HepG2 (cell line): ENCODE measurements at regions not wholly inside any gene's neighbourhood (a gene's known extent, or its start where the extent isn't known, plus 50 kb on each side); places are given as distances from the start of the nearest gene placed in this dataset.

Experiments
- ATAC-seq: fragments of 200-7000 bp; cut with Tn5 transposase; 3 replicates; pipeline ENCODE4 v1.9.1; 2020; ENCODE audit warnings: mild to moderate bottlenecking, moderate library complexity
- BruUV-seq: library from RNA; stranded (reverse); fragments of 400-500 nt; replicated peaks from 2 replicates; lab custom pipeline; 2021; lab: Mats Ljungman, UMichigan
- CTCF ChIA-PET: fragments of 300-600 bp; formaldehyde crosslinking; extraction: SDS; loops from one replicate; lab custom pipeline; 2021; ENCODE audit warnings: low total read pairs, inconsistent platforms, low intra/inter-chr PET ratio; lab: Yijun Ruan, JAX
- POLR2A ChIA-PET: fragments of 350-600 bp; sonication (Branson Sonifier 250); formaldehyde crosslinking; loops from one replicate; lab custom pipeline; 2020; ENCODE audit warnings: antibody characterized with exemption, inconsistent platforms; lab: Yijun Ruan, JAX
- DNase-seq: peaks from one replicate; pipeline ENCODE4 v3.0.0-alpha.2; 2015; ENCODE audit warnings: low spot score
- FAIRE-seq: peaks from 3 replicates; lab custom pipeline; 2011; peaks lifted over from hg19 to GRCh38; lab: Jason Lieb, UNC
- H2AFZ ChIP-seq: one replicate; pipeline ENCODE4 v1.6.1; 2011; ENCODE audit warnings: low read length, inconsistent platforms
- H3K27ac ChIP-seq: fragments of 300-600 bp; 3 replicates; pipeline ENCODE4 v1.8.0; 2011; ENCODE audit warnings: mixed run types, mild to moderate bottlenecking, mixed read lengths, low read length, inconsistent platforms; ENCODE audit not compliant: insufficient read depth; ENCODE audit errors: extremely low read length
- H3K27me3 ChIP-seq, 2 experiments: fragments of 200-600 bp in 1 of 2; 2 replicates in 1 of 2; 3 replicates in 1 of 2; pipeline versions ENCODE4 v1.6.0 to v1.8.0; 2011; ENCODE audit warnings: low read length in 2 of 2, mild to moderate bottlenecking in 2 of 2, moderate library complexity in 2 of 2, inconsistent platforms in 1 of 2; ENCODE audit not compliant: insufficient read depth in 2 of 2, control insufficient read depth in 1 of 2
- H3K36me3 ChIP-seq, 2 experiments: fragments of 200-600 bp in 1 of 2; replicated peaks in 1 of 2; 2 replicates in 1 of 2; 3 replicates in 1 of 2; pipeline versions ENCODE4 v1.5.1 to v1.8.0; 2011; ENCODE audit warnings: low read length in 2 of 2, inconsistent platforms in 1 of 2; ENCODE audit not compliant: insufficient read depth in 2 of 2, control insufficient read depth in 1 of 2
- H3K4me1 ChIP-seq: 2 replicates; pipeline ENCODE4 v1.5.1; 2012; ENCODE audit warnings: low read length, inconsistent platforms; ENCODE audit not compliant: insufficient read depth
- H3K4me2 ChIP-seq: 2 replicates; pipeline ENCODE4 v1.6.0; 2011; ENCODE audit warnings: low read depth, low read length, inconsistent platforms
- H3K4me3 ChIP-seq, 3 experiments: fragments of 200-600 bp in 1 of 3; sonication (generic), shearing (Covaris generic) in 1 of 3; replicated peaks in 1 of 3; 2 replicates each; pipeline ENCODE4 v1.5.1; 2011 to 2016; ENCODE audit warnings: low read length in 3 of 3, inconsistent platforms in 2 of 3, low read depth in 2 of 3, mild to moderate bottlenecking in 2 of 3, control low read depth in 1 of 3, mixed read lengths in 1 of 3; ENCODE audit not compliant: insufficient read depth in 1 of 3
- H3K79me2 ChIP-seq: one replicate; pipeline ENCODE4 v1.6.1; 2011; ENCODE audit warnings: low read length, inconsistent platforms; ENCODE audit not compliant: insufficient read depth
- H3K9ac ChIP-seq: 2 replicates; pipeline ENCODE4 v1.6.0; 2011; ENCODE audit warnings: mild to moderate bottlenecking, low read depth, low read length, inconsistent platforms; ENCODE audit not compliant: insufficient read depth
- H3K9me3 ChIP-seq: 2 replicates; pipeline ENCODE4 v1.5.1; 2012; ENCODE audit warnings: mild to moderate bottlenecking, low read length
- H4K20me1 ChIP-seq: 2 replicates; pipeline ENCODE4 v1.6.0; 2011; ENCODE audit warnings: inconsistent platforms, mild to moderate bottlenecking, low read length, moderate library complexity; ENCODE audit not compliant: insufficient read depth
- DNMT1 ChIP-seq: sonication (generic); formaldehyde crosslinking; IDR thresholded peaks from 2 replicates; pipeline ENCODE4 v1.5.1; 2020; ENCODE audit warnings: mild to moderate bottlenecking, missing genetic modification reagents
- GABPB1 ChIP-seq: IDR thresholded peaks from 2 replicates; pipeline ENCODE4 v1.6.1; 2016; ENCODE audit warnings: mild to moderate bottlenecking, missing genetic modification reagents, moderate library complexity, missing compliant biosample characterization
- ISX ChIP-seq: sonication (generic); formaldehyde crosslinking; conservative IDR thresholded peaks from 2 replicates; pipeline ENCODE4 v1.5.0; 2020; ENCODE audit warnings: missing genetic modification reagents
- MBD4 ChIP-seq: IDR thresholded peaks from 2 replicates; pipeline ENCODE4 v1.6.1; 2012; ENCODE audit warnings: low read length, inconsistent platforms, borderline replicate concordance
- PATZ1 ChIP-seq: sonication (generic); formaldehyde crosslinking; IDR thresholded peaks from 2 replicates; pipeline ENCODE4 v1.4.0; 2020; ENCODE audit warnings: missing genetic modification reagents
- PHF20 ChIP-seq: sonication (generic); formaldehyde crosslinking; IDR thresholded peaks from 2 replicates; pipeline ENCODE4 v1.5.0; 2020; ENCODE audit warnings: mild to moderate bottlenecking, missing genetic modification reagents
- RFX3 ChIP-seq: IDR thresholded peaks from 2 replicates; pipeline ENCODE4 v1.6.1; 2016; ENCODE audit warnings: missing biosample characterization, missing genetic modification reagents
- RNF2 ChIP-seq: fragments of 450-650 bp; conservative IDR thresholded peaks from 2 replicates; pipeline ENCODE4 v1.6.1; 2016; ENCODE audit warnings: low read depth
- SP140L ChIP-seq: sonication (generic); formaldehyde crosslinking; IDR thresholded peaks from 2 replicates; pipeline ENCODE4 v1.4.0; 2020; ENCODE audit warnings: missing genetic modification reagents, borderline replicate concordance
- ZFP91 ChIP-seq: sonication (generic); formaldehyde crosslinking; IDR thresholded peaks from 2 replicates; pipeline ENCODE4 v1.9.0; 2022; ENCODE audit warnings: missing genetic modification reagents, mild to moderate bottlenecking, borderline replicate concordance
- ZNF296 ChIP-seq: sonication (generic); formaldehyde crosslinking; conservative IDR thresholded peaks from 2 replicates; pipeline ENCODE4 v1.5.0; 2020; ENCODE audit warnings: mild to moderate bottlenecking, missing genetic modification reagents
- ZNF530 ChIP-seq: sonication (generic); formaldehyde crosslinking; IDR thresholded peaks from 2 replicates; pipeline ENCODE4 v1.5.0; 2020; ENCODE audit warnings: low read depth, mild to moderate bottlenecking, missing genetic modification reagents
- ZNF749 ChIP-seq: sonication (generic); formaldehyde crosslinking; IDR thresholded peaks from 2 replicates; pipeline ENCODE4 v1.8.0; 2022; ENCODE audit warnings: mild to moderate bottlenecking, missing genetic modification reagents, moderate library complexity, borderline replicate concordance
- ZNF782 ChIP-seq: sonication (generic); formaldehyde crosslinking; IDR thresholded peaks from 2 replicates; pipeline ENCODE4 v1.4.0; 2020; ENCODE audit warnings: missing genetic modification reagents, mild to moderate bottlenecking, borderline replicate concordance
- WGBS: methylation state at CpG from one replicate; pipeline ENCODE4 v1.1.6; 2017; ENCODE audit warnings: low lambda C conversion rate; 5-methylcytosine and 5-hydroxymethylcytosine counted together
- in situ Hi-C: cut with HindIII; loops from 2 replicates; pipeline ENCODE4 v1.10.0; 2017; ENCODE audit warnings: low pct_unique_long_range_greater_than_20kb; ENCODE audit not compliant: extremely low pct_ligation_motif_present
- intact Hi-C: fragments of 100-400 bp; cut with micrococcal nuclease; formaldehyde crosslinking; loops from one replicate; pipeline ENCODE4 v1.10.0; 2022; ENCODE audit not compliant: unreplicated experiment

GRCh38 chr12:125267114-125267513, 201.9 kb downstream of the AACS start (continued):
- TF ChIP-seq ZFP91 (CRISPR knock-in tag) = no peak
- no peak for TF ChIP-seq GABPB1 (CRISPR knock-in tag)

- no peaks in the 10 kb centered on the region for H3K9me3 ChIP-seq
- H4K20me1 ChIP-seq = no peaks in the 10 kb centered on the region
- H3K4me3 ChIP-seq = no peak overlapping the region
- H3K9ac ChIP-seq = no peak overlapping the region
- H3K79me2 ChIP-seq = no peaks in the 10 kb centered on the region
- FAIRE-seq (no peak), ATAC-seq (no peak), DNase-seq (no peak)
- no peak overlapping the region for H2AFZ ChIP-seq
- H3K27ac ChIP-seq = no peak overlapping the region
- intact Hi-C loops (no loop called here), in situ Hi-C loops (no loop called here)
- 20% methylated on average over 4 of the region's 5 CpGs for WGBS
- BruUV-seq = no TSS peak
- no peaks in the 10 kb centered on the region for H3K4me1 ChIP-seq
- ChIA-PET POLR2A (no interaction called here), CTCF (no interaction called here)
- no peaks in the 10 kb centered on the region for H3K36me3 ChIP-seq
- TF ChIP-seq ISX (CRISPR knock-in tag) (no peak), MBD4 (no peak)
- peaks cover 0 to 21% of the 10 kb centered on the region in 2 experiments; a peak in 3 of 5 replicates for H3K27me3 ChIP-seq
- H3K4me2 ChIP-seq = no peak overlapping the region
These were observed 204.0 kb downstream of the AACS start for GRCh38 chr12:125269276-125269675.

- no peak overlapping the region for H3K4me2 ChIP-seq
- DNase-seq = no peak
- no peak overlapping the region for H3K4me3 ChIP-seq
- in situ Hi-C loops = no loop called here
- H2AFZ ChIP-seq = no peak overlapping the region
- H4K20me1 ChIP-seq = no peaks in the 10 kb centered on the region
- FAIRE-seq = no peak
- H3K79me2 ChIP-seq = no peaks in the 10 kb centered on the region
- no peaks in the 10 kb centered on the region for H3K36me3 ChIP-seq
- ChIA-PET CTCF (no interaction called here), POLR2A (no interaction called here)
- no peak for ATAC-seq
- H3K9me3 ChIP-seq = no peaks in the 10 kb centered on the region
- H3K27ac ChIP-seq = no peak overlapping the region
- H3K9ac ChIP-seq = no peak overlapping the region
- no peaks in the 10 kb centered on the region for H3K4me1 ChIP-seq
- H3K27me3 ChIP-seq = peaks cover 0 to 33% of the 10 kb centered on the region in 2 experiments; a peak in 4 of 5 replicates
- 2% methylated on average over 4 of the region's 4 CpGs for WGBS
- intact Hi-C loops = no loop called here
- BruUV-seq = no TSS peak
- TF ChIP-seq RFX3 (CRISPR knock-in tag) (no peak), SP140L (CRISPR knock-in tag) (no peak), ZNF782 (CRISPR knock-in tag) (no peak), PHF20 (no peak), DNMT1 (CRISPR knock-in tag) (no peak), ZNF530 (CRISPR knock-in tag) (no peak), RNF2 (no peak), PATZ1 (CRISPR knock-in tag) (no peak), ZNF296 (no peak), ZNF749 (CRISPR knock-in tag) (no peak)
These were observed 206.7 kb downstream of the AACS start for GRCh38 chr12:125271892-125272291.
